Tibial nerve (tissue), 4 donors: ENCODE measurements at regions not wholly inside any gene's neighbourhood (a gene's known extent, or its start where the extent isn't known, plus 50 kb on each side); places are given as distances from the start of the nearest gene placed in this dataset.

Source experiments
- DNase-seq, 2 donors: peaks; one replicate each; pipeline ENCODE4 v3.0.0-alpha.2; 2019; ENCODE audit warnings: low spot score in 2 of 2
- H3K27ac ChIP-seq, 4 donors: fragments of 200-600 bp; sonication (generic) in 3 of 4; one replicate each; pipeline ENCODE4 v1.5.1; 2017 to 2019; ENCODE audit warnings: mild to moderate bottlenecking in 1 of 4
- H3K27me3 ChIP-seq, 2 donors: fragments of 200-600 bp; sonication (generic) in 1 of 2; one replicate each; pipeline versions ENCODE4 v1.5.1 to v1.6.0; 2017 to 2019
- H3K36me3 ChIP-seq, 3 donors: fragments of 200-600 bp; sonication (generic); one replicate each; pipeline ENCODE4 v1.5.1; 2018 to 2019
- H3K4me1 ChIP-seq, 4 donors: fragments of 200-600 bp; sonication (generic) in 3 of 4; one replicate each; pipeline ENCODE4 v1.5.1; 2017 to 2019
- H3K4me3 ChIP-seq, 4 donors: fragments of 200-600 bp; sonication (generic) in 3 of 4; one replicate each; pipeline ENCODE4 v1.5.1; 2017 to 2019; ENCODE audit warnings: mild to moderate bottlenecking in 1 of 4, moderate library complexity in 1 of 4
- H3K9me3 ChIP-seq, 4 donors: fragments of 200-600 bp; sonication (generic) in 3 of 4; one replicate each; pipeline ENCODE4 v1.5.1; 2017 to 2019
- CTCF ChIP-seq, 5 experiments: fragments of 200-600 bp in 3 of 5; fragments of 450-650 bp in 2 of 5; sonication (generic) in 3 of 5; IDR thresholded peaks; one replicate each; pipeline ENCODE4 v1.5.1; 2016 to 2019; ENCODE audit warnings: antibody characterized with exemption in 5 of 5, mild to moderate bottlenecking in 3 of 5, moderate library complexity in 2 of 5
- EP300 ChIP-seq, 2 donors: sonication (generic); formaldehyde crosslinking; IDR thresholded peaks; one replicate each; pipeline ENCODE4 v1.6.1; 2017; ENCODE audit warnings: antibody characterized with exemption in 2 of 2, mild to moderate bottlenecking in 1 of 2
- POLR2A ChIP-seq, 2 donors: fragments of 450-650 bp; IDR thresholded peaks; one replicate each; pipeline ENCODE4 v1.6.1; 2017; ENCODE audit warnings: antibody characterized with exemption in 2 of 2, mild to moderate bottlenecking in 2 of 2, moderate library complexity in 2 of 2
- WGBS, 2 donors: methylation state at CpG; one replicate each; pipeline ENCODE4 v1.1.5; 2018; 5-methylcytosine and 5-hydroxymethylcytosine counted together

GRCh38 chr6:169832247-169832948 lies 81.0 kb downstream of the ERMARD start:
- Histone ChIP-seq H3K27ac (no peak overlapping the region), H3K27me3 (peaks cover 0 to 11% of the 10 kb centered on the region in 2 donors)
- WGBS, 2 donors = 76 to 79% methylated on average over 4 of the region's 4 CpGs

GRCh38 chr6:169831450-169832246 lies 80.2 kb downstream of the ERMARD start:
- Histone ChIP-seq H3K27me3 (peaks cover 0 to 10% of the 10 kb centered on the region in 2 donors), H3K27ac (no peak overlapping the region), H3K9me3 (peaks cover 0 to 7% (median 0%) of the 10 kb centered on the region in 4 donors), H3K4me1 (peaks cover 0 to 7% (median 0%) of the 10 kb centered on the region in 4 donors), H3K36me3 (no peaks in the 10 kb centered on the region), H3K4me3 (no peak overlapping the region)
- peak; percentile 42 to 54 for DNase-seq
- TF ChIP-seq EP300 (IDR thresholded peaks at IDR 0.05) = no peak
- peak; percentile 70 to 86 (median 81) for TF ChIP-seq CTCF (IDR thresholded peaks at IDR 0.05)
- WGBS, 2 donors = 31 to 45% methylated on average over 27 to 32 of the region's 32 CpGs

More at GRCh38 chr6:169832247-169832948, 81.0 kb downstream of the ERMARD start:
- DNase-seq = no peak
- TF ChIP-seq EP300 (IDR thresholded peaks at IDR 0.05) = no peak
- no peak for TF ChIP-seq POLR2A (IDR thresholded peaks at IDR 0.05)
- no peak for TF ChIP-seq CTCF (IDR thresholded peaks at IDR 0.05)
- Histone ChIP-seq H3K9me3 (no peaks in the 10 kb centered on the region), H3K36me3 (no peaks in the 10 kb centered on the region), H3K4me3 (no peak overlapping the region), H3K4me1 (peaks cover 0 to 7% (median 0%) of the 10 kb centered on the region in 4 donors)
